Duodenal mucosa (tissue), 2 donors: ENCODE measurements at regions not wholly inside any gene's neighbourhood (a gene's known extent, or its start where the extent isn't known, plus 50 kb on each side); places are given as distances from the start of the nearest gene placed in this dataset.

Experiments
- H3K27ac ChIP-seq: one replicate; pipeline ENCODE4 v1.7.0; 2013; ENCODE audit warnings: low read depth, low read length
- H3K27me3 ChIP-seq, 2 donors: one replicate each; pipeline ENCODE4 v1.7.0; 2013; ENCODE audit warnings: low read length in 2 of 2, control low read depth in 1 of 2; ENCODE audit not compliant: insufficient read depth in 2 of 2, control insufficient read depth in 1 of 2
- H3K36me3 ChIP-seq, 2 donors: one replicate each; pipeline ENCODE4 v1.7.0; 2013; ENCODE audit warnings: low read length in 2 of 2, control low read depth in 1 of 2; ENCODE audit not compliant: insufficient read depth in 2 of 2, control insufficient read depth in 1 of 2
- H3K4me1 ChIP-seq, 2 donors: one replicate each; pipeline ENCODE4 v1.7.0; 2013; ENCODE audit warnings: low read length in 2 of 2, control low read depth in 1 of 2; ENCODE audit not compliant: insufficient read depth in 2 of 2, control insufficient read depth in 1 of 2
- H3K4me3 ChIP-seq, 2 donors: one replicate each; pipeline ENCODE4 v1.7.0; 2013; ENCODE audit warnings: low read length in 2 of 2, low read depth in 1 of 2
- H3K9ac ChIP-seq, 2 donors: one replicate each; pipeline ENCODE4 v1.7.0; 2013; ENCODE audit warnings: low read length in 2 of 2, low read depth in 1 of 2
- H3K9me3 ChIP-seq, 2 donors: one replicate each; pipeline ENCODE4 v1.7.0; 2013; ENCODE audit warnings: low read length in 2 of 2, control low read depth in 1 of 2; ENCODE audit not compliant: control insufficient read depth in 1 of 2

DNA sequence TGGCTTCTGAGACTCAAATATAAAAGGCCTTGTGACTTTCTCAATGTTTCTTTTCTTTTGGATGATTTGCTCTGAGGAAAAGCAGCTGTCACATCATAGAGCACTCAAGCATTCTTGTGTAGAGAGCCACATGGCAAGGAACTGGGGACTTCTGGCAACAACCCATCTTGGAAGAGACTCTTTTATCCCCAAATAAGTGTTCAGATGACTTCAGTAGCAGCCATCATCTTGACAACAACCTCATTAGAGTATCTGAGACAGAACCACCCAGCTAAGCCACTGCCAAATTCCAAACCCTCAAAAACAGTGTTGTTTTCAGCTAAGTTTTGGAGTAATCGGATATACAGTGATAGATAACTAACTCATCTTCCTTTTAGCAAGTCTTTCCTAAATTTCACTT is 1431.7 kb upstream of the IGFBP7 start:
- Histone ChIP-seq H3K9me3 (peaks cover 3% of the 10 kb centered on the region in 2 donors), H3K27me3 (no peaks in the 10 kb centered on the region), H3K4me3 (no peak overlapping the region), H3K36me3 (no peaks in the 10 kb centered on the region), H3K4me1 (no peaks in the 10 kb centered on the region), H3K27ac (no peak overlapping the region), H3K9ac (no peak overlapping the region)

GRCh38 chr4:58522765-58523382 is 1412.7 kb upstream of the IGFBP7 start:
- Histone ChIP-seq H3K36me3 (no peaks in the 10 kb centered on the region), H3K27me3 (no peaks in the 10 kb centered on the region), H3K9ac (no peak overlapping the region), H3K4me3 (no peak overlapping the region), H3K4me1 (no peaks in the 10 kb centered on the region), H3K9me3 (no peaks in the 10 kb centered on the region), H3K27ac (no peak overlapping the region)

- H3K27ac ChIP-seq, result no peak overlapping the region
- H3K9me3 ChIP-seq, result peaks cover 0 to 3% of the 10 kb centered on the region in 2 donors
- no peaks in the 10 kb centered on the region for H3K36me3 ChIP-seq
- no peak overlapping the region for H3K4me3 ChIP-seq
- H3K4me1 ChIP-seq, result no peaks in the 10 kb centered on the region
- H3K27me3 ChIP-seq, result no peaks in the 10 kb centered on the region
- no peak overlapping the region for H3K9ac ChIP-seq
Measured at GRCh38 chr4:58515226-58515625, 1405.0 kb upstream of the IGFBP7 start.

GRCh38 chr4:58514299-58514698 is 1404.1 kb upstream of the IGFBP7 start:
- Histone ChIP-seq H3K27ac (no peak overlapping the region), H3K4me3 (no peak overlapping the region), H3K4me1 (no peaks in the 10 kb centered on the region), H3K9ac (no peak overlapping the region), H3K27me3 (no peaks in the 10 kb centered on the region), H3K9me3 (peaks cover 0 to 3% of the 10 kb centered on the region in 2 donors), H3K36me3 (no peaks in the 10 kb centered on the region)

- Histone ChIP-seq H3K9ac (no peak overlapping the region), H3K4me3 (no peak overlapping the region), H3K36me3 (no peaks in the 10 kb centered on the region), H3K27ac (no peak overlapping the region), H3K9me3 (peaks cover 2 to 3% of the 10 kb centered on the region in 2 donors), H3K4me1 (no peaks in the 10 kb centered on the region), H3K27me3 (no peaks in the 10 kb centered on the region)
Measured at GRCh38 chr4:58510652-58511051, 1400.5 kb upstream of the IGFBP7 start.

DNA sequence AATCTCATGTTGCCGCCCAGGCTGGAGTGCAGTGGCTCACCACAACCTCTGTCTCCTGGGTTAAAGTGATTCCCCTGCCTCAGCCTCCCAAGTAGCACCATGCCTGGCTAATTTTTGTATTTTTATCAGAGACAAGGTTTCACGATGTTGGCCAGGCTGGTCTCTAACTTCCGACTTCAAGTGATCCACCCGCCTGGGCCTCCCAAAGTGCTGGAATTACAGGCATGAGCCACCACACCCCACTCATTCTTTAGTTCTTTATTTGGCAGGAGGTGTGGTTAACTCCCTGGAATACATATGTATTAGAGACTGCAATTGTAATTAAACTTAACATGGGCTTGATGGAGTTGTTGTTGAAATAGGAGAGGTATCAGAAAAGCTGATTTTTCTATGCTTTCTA is 1396.9 kb upstream of the IGFBP7 start:
- Histone ChIP-seq H3K27ac (no peak overlapping the region), H3K27me3 (no peaks in the 10 kb centered on the region), H3K9ac (no peak overlapping the region)

DNA sequence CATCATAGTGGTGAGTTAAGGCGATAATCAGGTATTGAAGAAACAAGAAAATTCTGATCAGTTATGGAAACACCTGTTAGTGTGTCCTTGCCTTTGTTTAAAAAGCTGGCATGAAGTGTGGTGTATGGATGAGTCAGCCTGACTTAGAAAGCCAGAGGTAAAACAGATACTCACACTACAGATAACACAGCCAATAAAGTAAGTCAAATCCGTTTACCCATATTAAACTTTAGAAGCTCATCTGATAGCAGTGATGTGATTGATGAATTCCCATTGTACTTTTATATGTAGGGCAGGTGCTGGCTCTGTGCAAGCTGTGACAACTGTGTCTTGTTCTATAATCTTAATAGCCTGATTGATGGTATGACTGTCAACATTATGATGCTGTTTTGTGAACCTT is 1392.7 kb upstream of the IGFBP7 start:
- Histone ChIP-seq H3K9ac (no peak overlapping the region), H3K4me3 (no peak overlapping the region), H3K27me3 (no peaks in the 10 kb centered on the region), H3K9me3 (peaks cover 0 to 2% of the 10 kb centered on the region in 2 donors), H3K4me1 (no peaks in the 10 kb centered on the region), H3K27ac (no peak overlapping the region), H3K36me3 (no peaks in the 10 kb centered on the region)

More for the DNA sequence above, 1396.9 kb upstream of the IGFBP7 start:
- Histone ChIP-seq H3K4me1 (no peaks in the 10 kb centered on the region), H3K4me3 (no peak overlapping the region), H3K9me3 (peaks cover 0 to 2% of the 10 kb centered on the region in 2 donors), H3K36me3 (no peaks in the 10 kb centered on the region)

DNA sequence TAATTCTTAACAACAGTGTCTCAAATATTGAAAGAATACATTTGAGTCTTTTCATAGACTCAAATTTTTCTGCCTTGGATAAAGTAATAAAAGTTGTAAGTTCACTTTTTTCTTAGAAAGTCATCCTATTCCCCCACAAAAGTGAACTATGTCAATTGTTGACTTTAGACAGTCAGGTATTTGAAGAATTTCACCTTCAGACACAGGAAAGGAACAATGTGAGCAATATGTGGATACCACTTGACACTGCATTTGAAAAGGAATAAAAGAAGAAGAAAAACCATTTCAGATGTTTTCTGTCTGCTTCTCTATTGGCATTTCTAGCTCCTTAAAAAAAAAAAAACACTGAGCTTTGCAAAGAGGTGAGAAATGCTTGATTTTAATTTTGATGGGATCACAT is 1389.0 kb upstream of the IGFBP7 start:
- Histone ChIP-seq H3K27me3 (no peaks in the 10 kb centered on the region), H3K36me3 (no peaks in the 10 kb centered on the region), H3K9ac (no peak overlapping the region), H3K27ac (no peak overlapping the region), H3K9me3 (no peaks in the 10 kb centered on the region), H3K4me3 (no peak overlapping the region), H3K4me1 (no peaks in the 10 kb centered on the region)

GRCh38 chr4:58491620-58492019 is 1381.4 kb upstream of the IGFBP7 start:
- no peak overlapping the region for H3K27ac ChIP-seq
- H3K9ac ChIP-seq, result no peak overlapping the region
- H3K27me3 ChIP-seq, result no peaks in the 10 kb centered on the region
- H3K36me3 ChIP-seq, result no peaks in the 10 kb centered on the region
- H3K9me3 ChIP-seq, result peaks cover 0 to 2% of the 10 kb centered on the region in 2 donors
- H3K4me3 ChIP-seq, result no peak overlapping the region
- H3K4me1 ChIP-seq, result no peaks in the 10 kb centered on the region

DNA sequence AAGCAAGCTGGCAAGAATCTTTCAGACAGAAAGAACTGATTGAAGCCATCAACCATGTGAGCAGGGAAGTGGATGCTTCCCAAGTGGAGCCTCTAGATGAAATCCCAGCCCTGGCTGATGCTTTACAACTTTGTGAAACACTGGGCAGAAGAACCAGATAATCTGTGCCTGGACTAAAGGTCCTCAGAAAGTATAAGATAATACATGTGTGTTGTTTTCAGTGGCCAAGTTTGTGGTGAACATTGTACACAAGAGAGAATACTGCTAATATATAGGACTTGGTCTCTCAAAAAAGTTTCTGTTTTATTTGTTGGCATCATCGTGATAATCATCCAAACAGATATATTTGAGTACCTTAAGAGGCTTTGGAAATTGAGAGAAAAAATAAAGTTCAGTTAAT is 1367.8 kb upstream of the IGFBP7 start:
- Histone ChIP-seq H3K27me3 (no peaks in the 10 kb centered on the region), H3K4me1 (no peaks in the 10 kb centered on the region), H3K9ac (no peak overlapping the region)

DNA sequence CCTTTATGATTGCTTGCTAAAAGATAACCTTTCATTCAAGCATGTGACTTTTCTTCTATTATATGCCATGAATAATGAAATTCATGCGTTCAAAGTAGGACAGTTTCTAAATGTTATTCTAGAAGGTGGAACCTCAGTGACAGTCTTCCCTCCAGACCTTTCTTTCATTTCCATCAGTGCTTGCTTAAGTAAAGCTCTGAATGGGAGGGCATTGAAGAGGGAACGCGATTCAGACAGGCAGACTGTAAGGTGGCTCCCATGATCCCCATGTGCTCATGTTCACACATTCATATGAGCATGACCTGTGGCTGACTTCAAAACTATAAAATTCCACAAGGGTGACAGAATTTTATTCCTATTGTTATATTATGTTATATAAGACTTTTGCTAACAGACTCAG is 1367.3 kb upstream of the IGFBP7 start:
- Histone ChIP-seq H3K9me3 (no peaks in the 10 kb centered on the region), H3K4me1 (no peaks in the 10 kb centered on the region), H3K36me3 (no peaks in the 10 kb centered on the region), H3K27me3 (no peaks in the 10 kb centered on the region), H3K4me3 (no peak overlapping the region), H3K9ac (no peak overlapping the region), H3K27ac (no peak overlapping the region)

More for the DNA sequence above, 1367.8 kb upstream of the IGFBP7 start:
- Histone ChIP-seq H3K27ac (no peak overlapping the region), H3K9me3 (no peaks in the 10 kb centered on the region), H3K36me3 (no peaks in the 10 kb centered on the region), H3K4me3 (no peak overlapping the region)
